Urinary bladder (tissue), 3 donors: ENCODE measurements at regions not wholly inside any gene's neighbourhood (a gene's known extent, or its start where the extent isn't known, plus 50 kb on each side); places are given as distances from the start of the nearest gene placed in this dataset.

Experiments used
- DNase-seq: peaks from one replicate; pipeline ENCODE4 v3.0.0-alpha.2; 2015; ENCODE audit errors: extremely low spot score
- H3K27ac ChIP-seq: one replicate; pipeline ENCODE4 v1.5.1; 2013; ENCODE audit warnings: low read depth, mild to moderate bottlenecking, moderate library complexity
- H3K36me3 ChIP-seq: one replicate; pipeline ENCODE4 v1.6.1; 2013; ENCODE audit warnings: mild to moderate bottlenecking, moderate library complexity; ENCODE audit not compliant: insufficient read depth
- H3K4me1 ChIP-seq: one replicate; pipeline ENCODE4 v1.6.1; 2013; ENCODE audit warnings: mild to moderate bottlenecking, moderate library complexity; ENCODE audit not compliant: insufficient read depth
- H3K4me3 ChIP-seq: one replicate; pipeline ENCODE4 v1.5.1; 2013; ENCODE audit warnings: low read depth, low read length
- WGBS: extraction: QIAGEN DNeasy Blood & Tissue Kit; methylation state at CpG from one replicate; pipeline ENCODE4 v1.1.7; 2013; 5-methylcytosine and 5-hydroxymethylcytosine counted together
- donor health status: healthy with polysubstance abuse.
- donor health status: healthy.

- no peaks in the 10 kb centered on the region for H3K4me1 ChIP-seq
- H3K36me3 ChIP-seq, result no peaks in the 10 kb centered on the region
- H3K4me3 ChIP-seq, result no peak overlapping the region
- no peak overlapping the region for H3K27ac ChIP-seq
- DNase-seq, result no peak
- 40% methylated on average over 2 of the region's 2 CpGs for WGBS
Measured at GRCh38 chr1:233844692-233845091, 59.8 kb upstream of the SLC35F3 start.
